ENCODE measurements at regions not wholly inside any gene's neighbourhood (a gene's known extent, or its start where the extent isn't known, plus 50 kb on each side); places are given as distances from the start of the nearest gene placed in this dataset.

- Histone ChIP-seq H3K27me3 (peaks cover 13 to 98% (median 62%) of the 10 kb centered on the region in 9 donors), H3K27ac (no peak overlapping the region), H3K36me3 (no peaks in the 10 kb centered on the region), H3K9me3 (no peaks in the 10 kb centered on the region), H3K4me1 (peaks cover 0 to 8% (median 2%) of the 10 kb centered on the region in 12 donors), H3K4me3 (no peak overlapping the region)
- no peak for ATAC-seq
- intact Hi-C loops (cut with DNase I): loop anchor here in 6 of 10 donors (10.0 kb wide), 4 partner anchors 354 to 534 kb away; partner anchors contain the start of gene C1QTNF1 (in 1 of the 6)
- WGBS, 4 donors: 86 to 87% (median 87%) methylated on average over 20 of the region's 20 CpGs
- no peak for TF ChIP-seq CTCF (IDR thresholded peaks at IDR 0.05)
- DNase-seq: no peak
These were observed 212.4 kb downstream of the RBFOX3 start for GRCh38 chr17:79398441-79398840.

GRCh38 chr17:79396696-79397095, 214.2 kb downstream of the RBFOX3 start:
- intact Hi-C loops (cut with DNase I): loop anchor here in 6 of 10 donors (10.0 kb wide), 4 partner anchors 352 to 532 kb away; partner anchors contain the start of gene C1QTNF1 (in 1 of the 6)
- no peak for DNase-seq
- 56 to 73% (median 72%) methylated on average over 10 to 13 of the region's 13 CpGs for WGBS, 4 donors

GRCh38 chr17:79395545-79395944, 215.3 kb downstream of the RBFOX3 start:
- DNase-seq: no peak
- ATAC-seq: no peak
- TF ChIP-seq POLR2A (IDR thresholded peaks at IDR 0.05) (no peak), CTCF (IDR thresholded peaks at IDR 0.05) (no peak)
- Histone ChIP-seq H3K4me3 (no peak overlapping the region), H3K27me3 (peaks cover 16 to 97% (median 66%) of the 10 kb centered on the region in 9 donors), H3K36me3 (no peaks in the 10 kb centered on the region), H3K9me3 (no peaks in the 10 kb centered on the region), H3K4me1 (peaks cover 0 to 1% (median 0%) of the 10 kb centered on the region in 12 donors), H3K27ac (no peak overlapping the region)
- intact Hi-C loops (cut with DNase I): loop anchor here in 6 of 10 donors (10.0 kb wide), 4 partner anchors 351 to 531 kb away; partner anchors contain the start of gene C1QTNF1 (in 1 of the 6)
- WGBS, 4 donors: 78 to 84% (median 79%) methylated on average over 6 to 13 of the region's 13 CpGs

More at GRCh38 chr17:79396696-79397095, 214.2 kb downstream of the RBFOX3 start:
- H3K27ac ChIP-seq: no peak overlapping the region
- ATAC-seq: no peak
- peaks cover 0 to 8% (median 2%) of the 10 kb centered on the region in 12 donors for H3K4me1 ChIP-seq
- no peak for TF ChIP-seq POLR2A (IDR thresholded peaks at IDR 0.05)
- TF ChIP-seq CTCF (IDR thresholded peaks at IDR 0.05): no peak
- H3K4me3 ChIP-seq: no peak overlapping the region
- H3K36me3 ChIP-seq: no peaks in the 10 kb centered on the region
- no peaks in the 10 kb centered on the region for H3K9me3 ChIP-seq
- H3K27me3 ChIP-seq: peaks cover 13 to 97% (median 60%) of the 10 kb centered on the region in 9 donors

GRCh38 chr17:79395066-79395465, 215.8 kb downstream of the RBFOX3 start:
- H3K27me3 ChIP-seq: peaks cover 11 to 97% (median 64%) of the 10 kb centered on the region in 9 donors
- ATAC-seq (no peak), DNase-seq (no peak)
- intact Hi-C loops (cut with DNase I): loop anchor here in 6 of 10 donors (10.0 kb wide), 4 partner anchors 350 to 530 kb away; partner anchors contain the start of gene C1QTNF1 (in 1 of the 6)
- no peaks in the 10 kb centered on the region for H3K9me3 ChIP-seq
- H3K36me3 ChIP-seq: no peaks in the 10 kb centered on the region
- no peak overlapping the region for H3K4me3 ChIP-seq
- WGBS, 4 donors: 58 to 77% (median 59%) methylated on average over 6 to 10 of the region's 10 CpGs
- no peak for TF ChIP-seq CTCF (IDR thresholded peaks at IDR 0.05)
- H3K4me1 ChIP-seq: no peaks in the 10 kb centered on the region
- H3K27ac ChIP-seq: no peak overlapping the region
